Activated naive CD4-positive, alpha-beta T cell treated with anti-CD3 and anti-CD28 coated beads, Interleukin-2, amount 50 U/mL, for 24 hours (primary cell): ENCODE measurements at regions not wholly inside any gene's neighbourhood (a gene's known extent, or its start where the extent isn't known, plus 50 kb on each side); places are given as distances from the start of the nearest gene placed in this dataset.

Experiments used
- H3K27ac Mint-ChIP-seq: one replicate; pipeline ENCODE4 v1.8.0; 2021; ENCODE audit warnings: mild to moderate bottlenecking, mixed read lengths
- H3K27me3 Mint-ChIP-seq: one replicate; pipeline ENCODE4 v1.8.0; 2021; ENCODE audit warnings: mixed read lengths
- H3K36me3 Mint-ChIP-seq: one replicate; pipeline ENCODE4 v1.8.0; 2021; ENCODE audit warnings: mixed read lengths
- H3K4me1 Mint-ChIP-seq: one replicate; pipeline ENCODE4 v1.8.0; 2021; ENCODE audit warnings: mixed read lengths
- H3K4me3 Mint-ChIP-seq: one replicate; pipeline ENCODE4 v1.8.0; 2021; ENCODE audit warnings: mild to moderate bottlenecking, mixed read lengths
- H3K9me3 Mint-ChIP-seq: one replicate; pipeline ENCODE4 v1.8.0; 2021; ENCODE audit warnings: mixed read lengths

DNA sequence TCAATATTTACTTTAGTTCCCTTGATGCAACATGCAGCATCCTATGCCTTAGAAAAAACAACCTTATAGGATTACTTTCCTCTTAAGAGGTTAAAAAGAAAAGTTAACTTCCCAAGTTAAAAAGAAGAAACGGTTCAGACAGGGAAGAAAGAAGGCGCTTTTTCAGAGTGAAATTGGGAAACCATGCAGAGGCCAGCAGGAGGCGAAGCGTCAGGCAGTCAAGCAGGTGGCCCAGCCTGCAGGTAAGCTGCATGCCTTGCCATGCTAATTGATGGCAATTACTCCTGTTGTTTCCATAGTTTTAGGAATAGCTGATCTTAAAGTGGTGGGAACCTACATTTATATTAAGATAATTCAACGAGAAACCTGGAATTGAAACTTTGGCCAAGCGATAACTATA lies 302.6 kb upstream of the SP4 start:
- no peaks in the 10 kb centered on the region for H3K36me3 Mint-ChIP-seq
- no peaks in the 10 kb centered on the region for H3K4me1 Mint-ChIP-seq
- no peaks in the 10 kb centered on the region for H3K9me3 Mint-ChIP-seq

DNA sequence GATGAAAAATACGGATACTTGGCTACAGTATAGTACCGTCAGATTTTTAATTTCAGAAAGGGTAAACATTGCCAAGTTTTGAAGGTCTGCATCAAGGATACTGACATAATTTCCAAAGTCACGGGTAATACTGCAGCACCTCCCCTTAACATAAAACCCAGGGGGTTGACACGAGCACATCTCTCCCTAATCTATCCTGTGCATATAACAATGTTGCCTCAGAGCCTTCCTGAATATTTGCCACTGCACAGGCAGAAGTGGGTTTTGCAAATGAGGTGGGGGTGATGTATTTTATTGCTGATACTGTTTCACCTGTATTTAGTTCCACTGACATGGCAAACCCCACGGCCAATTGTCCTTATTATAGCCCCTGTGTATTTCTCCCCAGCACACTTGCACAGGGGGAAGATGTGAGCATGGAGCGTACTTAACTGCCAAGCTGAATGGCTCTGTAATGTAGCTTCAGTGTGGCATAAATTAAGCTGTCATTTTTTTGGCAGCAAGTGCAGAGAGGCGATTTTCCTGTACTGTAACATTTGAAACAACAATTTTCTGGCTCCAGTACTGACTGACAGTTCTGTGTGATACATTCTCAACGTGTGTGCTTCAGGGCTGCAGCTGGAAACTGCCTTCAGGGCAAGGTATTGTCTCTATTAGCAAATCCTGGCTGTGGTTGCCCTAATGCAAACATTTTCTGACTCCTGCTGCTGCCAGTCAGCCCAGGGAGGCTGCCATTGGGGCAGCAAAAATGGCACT lies 299.6 kb upstream of the SP4 start:
- Mint-ChIP-seq H3K4me3 (no peak overlapping the region), H3K9me3 (no peaks in the 10 kb centered on the region), H3K27ac (no peak overlapping the region), H3K4me1 (no peaks in the 10 kb centered on the region), H3K27me3 (peaks cover 12% of the 10 kb centered on the region), H3K36me3 (no peaks in the 10 kb centered on the region)

More for the DNA sequence above, 302.6 kb upstream of the SP4 start:
- Mint-ChIP-seq H3K27ac (no peak overlapping the region), H3K27me3 (peaks cover 5% of the 10 kb centered on the region), H3K4me3 (no peak overlapping the region)

DNA sequence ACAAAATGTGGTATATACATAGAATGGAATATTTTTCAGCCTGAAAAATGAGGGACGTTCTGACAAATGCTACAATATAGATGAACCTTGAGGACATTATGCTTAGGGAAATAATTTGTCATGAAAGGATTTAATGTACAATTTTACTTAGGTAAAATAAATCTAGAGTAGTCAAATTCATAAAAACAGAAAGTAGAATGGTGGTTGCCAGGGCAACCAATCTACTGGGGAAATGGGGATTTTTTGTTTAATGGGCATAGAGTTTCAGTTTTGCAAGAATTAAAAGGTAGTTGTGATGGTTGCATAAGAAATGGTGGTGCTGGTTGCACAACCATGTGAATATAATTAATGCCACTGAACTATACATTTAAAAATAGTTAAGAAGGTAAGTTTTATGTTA lies 296.0 kb upstream of the SP4 start:
- no peak overlapping the region for H3K4me3 Mint-ChIP-seq
- H3K9me3 Mint-ChIP-seq: peaks cover 10% of the 10 kb centered on the region
- no peak overlapping the region for H3K27ac Mint-ChIP-seq
- peaks cover 11% of the 10 kb centered on the region for H3K27me3 Mint-ChIP-seq
- H3K4me1 Mint-ChIP-seq: no peaks in the 10 kb centered on the region
- H3K36me3 Mint-ChIP-seq: no peaks in the 10 kb centered on the region

DNA sequence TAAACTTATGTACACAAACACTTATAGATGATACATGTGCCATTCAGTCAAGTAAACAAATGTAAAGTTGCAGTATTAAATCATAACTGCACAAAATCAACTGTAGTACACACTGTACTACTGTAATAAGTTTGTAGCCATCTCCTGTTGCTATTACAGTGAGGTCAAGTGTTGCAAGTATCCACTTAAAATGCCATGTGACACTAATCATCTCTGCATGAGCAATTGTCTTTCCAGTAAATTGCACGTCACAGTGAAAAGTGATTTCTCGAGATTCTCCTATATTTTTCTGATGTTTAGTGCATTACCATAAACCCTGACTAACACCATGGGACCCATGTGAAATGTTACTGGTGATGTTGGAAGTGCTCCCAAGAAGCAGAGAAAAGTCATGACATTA lies 293.3 kb upstream of the SP4 start:
- no peak overlapping the region for H3K4me3 Mint-ChIP-seq
- no peaks in the 10 kb centered on the region for H3K4me1 Mint-ChIP-seq

DNA sequence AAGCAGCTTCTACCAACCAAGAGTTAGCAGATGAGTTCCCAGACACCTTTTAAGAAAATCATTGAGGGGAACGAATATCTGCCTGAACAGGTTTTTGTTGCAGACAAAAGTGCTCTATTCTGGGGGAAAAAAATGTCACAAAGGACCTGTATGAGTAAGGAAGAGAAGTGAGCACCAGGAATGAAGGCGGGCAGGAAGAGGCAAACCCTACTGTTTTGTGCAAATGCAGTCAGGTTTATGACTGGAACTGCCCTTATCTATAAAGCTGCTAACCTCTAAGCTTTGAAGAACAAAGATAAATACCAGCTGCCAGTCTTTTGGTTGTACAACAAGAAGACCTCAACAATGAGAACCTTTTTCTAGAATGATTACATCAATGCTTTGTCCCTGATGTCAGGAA lies 292.4 kb upstream of the SP4 start:
- H3K9me3 Mint-ChIP-seq: peaks cover 10% of the 10 kb centered on the region
- H3K4me3 Mint-ChIP-seq: no peak overlapping the region

More for the DNA sequence above, 293.3 kb upstream of the SP4 start:
- no peaks in the 10 kb centered on the region for H3K36me3 Mint-ChIP-seq
- no peak overlapping the region for H3K27ac Mint-ChIP-seq
- peaks cover 9% of the 10 kb centered on the region for H3K27me3 Mint-ChIP-seq
- H3K9me3 Mint-ChIP-seq: peaks cover 10% of the 10 kb centered on the region

DNA sequence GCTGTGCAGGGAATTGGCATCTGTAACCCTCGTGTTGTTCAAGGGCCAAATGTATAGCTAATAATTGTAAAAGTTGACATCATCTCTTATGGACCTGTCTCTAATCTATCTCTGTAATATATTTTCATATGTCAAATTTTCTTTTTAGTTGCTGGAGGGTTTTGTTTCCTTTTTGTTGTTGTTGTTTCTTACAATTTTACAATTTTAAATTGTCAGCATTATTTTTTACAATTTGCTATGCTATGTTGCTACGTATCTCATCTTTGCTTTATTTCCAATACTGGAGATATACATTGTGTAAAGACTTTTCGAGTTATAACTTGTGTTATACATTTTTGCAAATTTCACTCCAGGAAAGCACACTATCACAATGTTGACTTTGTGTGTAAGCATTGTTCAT lies 290.2 kb upstream of the SP4 start:
- Mint-ChIP-seq H3K27me3 (no peaks in the 10 kb centered on the region), H3K27ac (no peak overlapping the region), H3K9me3 (peaks cover 10% of the 10 kb centered on the region), H3K36me3 (no peaks in the 10 kb centered on the region), H3K4me3 (no peak overlapping the region), H3K4me1 (no peaks in the 10 kb centered on the region)

More for the DNA sequence above, 292.4 kb upstream of the SP4 start:
- Mint-ChIP-seq H3K36me3 (no peaks in the 10 kb centered on the region), H3K27me3 (peaks cover 8% of the 10 kb centered on the region), H3K4me1 (no peaks in the 10 kb centered on the region), H3K27ac (no peak overlapping the region)

DNA sequence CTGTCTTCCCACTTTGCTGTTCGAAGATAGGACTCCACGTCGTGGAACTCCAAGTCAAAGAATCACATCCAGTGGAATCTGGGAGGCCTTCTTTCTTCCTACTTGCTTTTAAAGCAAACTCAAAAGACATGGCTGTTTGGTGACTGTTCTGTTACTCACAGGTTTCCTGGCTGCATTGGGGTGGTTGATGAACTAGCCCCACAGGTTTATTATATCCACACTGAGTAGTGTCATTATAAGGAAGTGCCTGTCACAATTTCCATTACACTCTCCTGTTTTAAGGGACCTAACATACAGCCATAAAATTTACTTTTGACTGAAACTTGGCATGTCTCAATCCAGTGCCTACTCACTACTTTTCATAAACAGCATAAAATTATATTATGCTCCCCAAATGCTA lies 287.3 kb upstream of the SP4 start:
- Mint-ChIP-seq H3K27me3 (no peaks in the 10 kb centered on the region), H3K4me3 (no peak overlapping the region), H3K27ac (no peak overlapping the region), H3K4me1 (no peaks in the 10 kb centered on the region), H3K9me3 (peaks cover 5% of the 10 kb centered on the region), H3K36me3 (no peaks in the 10 kb centered on the region)

DNA sequence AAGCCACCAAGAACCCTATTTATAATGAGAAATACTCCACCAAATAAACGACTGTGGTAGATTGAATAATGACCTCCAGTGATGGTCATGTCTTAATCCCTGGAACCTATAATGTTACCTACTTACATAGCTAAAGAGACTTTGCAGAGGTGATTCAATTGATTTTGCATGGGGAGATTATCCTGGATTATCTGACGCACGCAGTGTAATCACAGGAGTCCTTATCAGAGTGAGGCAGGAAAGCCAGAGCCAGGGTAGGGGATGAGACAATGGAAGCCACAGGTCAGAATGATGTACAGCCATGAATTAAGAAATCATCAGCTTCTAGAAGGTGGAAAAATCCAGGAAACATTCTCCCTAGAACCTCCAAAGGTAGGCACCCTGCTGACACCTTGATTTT lies 286.4 kb upstream of the SP4 start:
- Mint-ChIP-seq H3K9me3 (no peaks in the 10 kb centered on the region), H3K27me3 (peaks cover 3% of the 10 kb centered on the region), H3K4me3 (no peak overlapping the region), H3K27ac (no peak overlapping the region), H3K4me1 (no peaks in the 10 kb centered on the region), H3K36me3 (no peaks in the 10 kb centered on the region)

DNA sequence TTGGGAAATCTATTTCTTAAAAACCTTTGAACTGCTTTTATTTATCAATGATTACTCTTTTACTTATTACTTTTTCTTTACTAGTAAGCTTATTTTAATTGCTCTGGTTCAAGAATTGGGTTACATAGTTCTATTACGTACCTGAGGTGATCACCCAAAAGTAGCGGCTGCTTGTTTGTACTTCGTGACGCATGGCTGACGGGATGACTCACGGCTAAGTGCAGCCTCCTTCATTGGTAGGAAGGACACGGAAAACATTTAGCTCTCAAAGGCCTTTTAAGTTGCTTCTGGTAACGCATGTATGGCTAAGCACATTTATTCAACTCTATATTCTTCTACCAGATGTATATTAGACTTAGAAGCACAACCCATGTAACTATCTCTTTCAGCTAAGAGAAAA lies 285.8 kb upstream of the SP4 start:
- Mint-ChIP-seq H3K9me3 (no peaks in the 10 kb centered on the region), H3K27me3 (peaks cover 3% of the 10 kb centered on the region), H3K4me1 (no peaks in the 10 kb centered on the region), H3K36me3 (no peaks in the 10 kb centered on the region), H3K27ac (no peak overlapping the region), H3K4me3 (no peak overlapping the region)

DNA sequence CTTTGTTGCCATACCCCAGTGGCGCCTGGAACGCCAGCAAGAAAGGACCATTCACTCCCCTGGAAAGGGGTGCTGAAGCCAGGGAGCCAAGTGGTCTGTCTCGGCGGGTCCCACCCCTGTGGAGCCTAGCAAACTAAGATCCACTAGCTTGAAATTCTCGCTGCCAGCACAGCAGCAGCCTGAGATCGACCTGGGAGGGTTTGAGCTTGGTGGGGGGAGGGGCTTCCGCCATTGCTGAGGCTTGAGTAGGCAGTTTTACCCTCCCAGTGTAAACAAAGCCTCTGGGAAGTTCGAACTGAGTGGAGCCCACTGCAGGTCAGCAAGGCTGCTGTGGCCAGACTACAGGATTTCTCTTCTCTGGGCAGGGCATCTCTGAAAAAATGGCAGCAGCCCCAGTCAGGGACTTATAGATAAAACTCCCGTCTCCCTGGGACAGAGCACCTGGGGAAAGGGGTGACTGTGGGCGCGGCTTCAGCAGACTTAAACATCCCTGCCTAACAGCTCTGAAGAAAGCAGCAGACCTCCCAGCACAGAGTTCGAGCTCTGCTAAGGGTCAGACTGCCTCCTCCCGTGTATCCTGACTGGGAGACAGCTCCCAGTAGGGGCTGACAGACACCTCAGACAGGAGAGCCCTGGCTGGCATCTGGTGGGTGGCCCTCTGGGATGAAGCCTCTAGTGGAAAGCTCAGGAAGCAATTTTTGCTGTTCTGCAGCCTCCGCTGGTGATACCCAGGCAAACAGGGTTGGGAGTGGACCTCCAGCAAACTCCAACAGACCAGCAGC lies 281.1 kb upstream of the SP4 start:
- peaks cover 3% of the 10 kb centered on the region for H3K27me3 Mint-ChIP-seq
- H3K9me3 Mint-ChIP-seq: no peaks in the 10 kb centered on the region
- no peak overlapping the region for H3K27ac Mint-ChIP-seq
- H3K4me1 Mint-ChIP-seq: no peaks in the 10 kb centered on the region
- H3K36me3 Mint-ChIP-seq: no peaks in the 10 kb centered on the region
- no peak overlapping the region for H3K4me3 Mint-ChIP-seq

DNA sequence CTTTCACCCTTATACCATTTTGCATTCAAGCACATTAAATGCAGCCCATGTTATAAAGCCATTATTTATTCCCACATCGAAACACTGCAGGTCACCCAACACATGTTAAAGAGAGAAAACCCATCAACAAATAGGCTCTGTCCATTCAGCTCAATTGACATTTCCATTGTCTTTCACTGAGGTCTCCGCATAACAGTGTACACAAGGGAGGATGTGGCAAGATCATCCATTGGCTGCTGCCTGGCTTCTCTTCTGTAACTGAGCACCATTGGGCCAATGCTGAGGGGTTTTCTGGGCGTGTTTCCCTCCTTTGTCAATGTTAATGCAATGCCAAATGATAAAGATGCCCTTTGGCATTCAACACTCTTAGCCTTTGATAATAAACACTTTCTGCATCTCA lies 278.1 kb upstream of the SP4 start:
- H3K4me1 Mint-ChIP-seq: no peaks in the 10 kb centered on the region
- no peaks in the 10 kb centered on the region for H3K9me3 Mint-ChIP-seq
- peaks cover 4% of the 10 kb centered on the region for H3K27me3 Mint-ChIP-seq
- no peaks in the 10 kb centered on the region for H3K36me3 Mint-ChIP-seq
- no peak overlapping the region for H3K27ac Mint-ChIP-seq
- no peak overlapping the region for H3K4me3 Mint-ChIP-seq

DNA sequence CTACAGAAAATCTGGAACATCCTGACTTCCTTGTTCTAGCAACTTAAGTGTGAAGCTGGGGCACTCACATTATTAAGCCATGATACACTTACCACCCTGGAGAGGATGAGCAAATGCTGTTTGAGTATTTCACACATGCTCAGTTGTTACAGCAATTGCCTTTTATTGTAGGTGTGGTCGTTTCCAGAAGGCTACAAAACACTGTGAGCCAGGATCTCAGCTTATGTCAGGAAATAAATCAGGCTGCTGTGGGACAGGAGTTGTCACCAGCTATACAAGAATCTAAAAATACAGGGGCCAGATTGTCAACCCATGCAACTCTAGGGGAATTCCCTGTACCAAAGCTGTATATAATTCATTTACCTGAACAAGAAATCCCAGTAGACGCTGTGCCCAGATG lies 273.3 kb upstream of the SP4 start:
- H3K27ac Mint-ChIP-seq: no peak overlapping the region
- no peak overlapping the region for H3K4me3 Mint-ChIP-seq
- no peaks in the 10 kb centered on the region for H3K36me3 Mint-ChIP-seq
- no peaks in the 10 kb centered on the region for H3K4me1 Mint-ChIP-seq
- no peaks in the 10 kb centered on the region for H3K9me3 Mint-ChIP-seq
- peaks cover 4% of the 10 kb centered on the region for H3K27me3 Mint-ChIP-seq

DNA sequence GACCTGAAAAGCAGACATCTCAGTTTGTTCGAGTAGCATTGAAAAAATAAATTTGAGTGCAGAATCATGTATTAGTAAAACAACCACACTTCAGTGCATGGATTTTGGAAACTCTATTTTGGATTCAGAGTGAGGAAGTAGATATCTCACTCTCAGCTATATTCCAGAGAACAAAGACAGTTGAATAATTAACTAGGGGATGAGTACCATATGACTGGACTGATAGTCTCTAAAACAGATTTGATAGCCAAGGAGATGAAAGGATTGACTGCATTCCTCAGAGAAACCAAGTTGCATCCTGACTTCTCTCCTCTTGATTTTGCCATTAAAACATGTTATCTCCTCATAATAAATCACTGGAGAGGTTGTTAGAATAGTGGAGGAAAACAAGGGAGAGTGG lies 268.4 kb upstream of the SP4 start:
- no peak overlapping the region for H3K4me3 Mint-ChIP-seq
- H3K36me3 Mint-ChIP-seq: no peaks in the 10 kb centered on the region
- no peak overlapping the region for H3K27ac Mint-ChIP-seq
- H3K9me3 Mint-ChIP-seq: peaks cover 2% of the 10 kb centered on the region
- H3K4me1 Mint-ChIP-seq: no peaks in the 10 kb centered on the region
- peaks cover 2% of the 10 kb centered on the region for H3K27me3 Mint-ChIP-seq

DNA sequence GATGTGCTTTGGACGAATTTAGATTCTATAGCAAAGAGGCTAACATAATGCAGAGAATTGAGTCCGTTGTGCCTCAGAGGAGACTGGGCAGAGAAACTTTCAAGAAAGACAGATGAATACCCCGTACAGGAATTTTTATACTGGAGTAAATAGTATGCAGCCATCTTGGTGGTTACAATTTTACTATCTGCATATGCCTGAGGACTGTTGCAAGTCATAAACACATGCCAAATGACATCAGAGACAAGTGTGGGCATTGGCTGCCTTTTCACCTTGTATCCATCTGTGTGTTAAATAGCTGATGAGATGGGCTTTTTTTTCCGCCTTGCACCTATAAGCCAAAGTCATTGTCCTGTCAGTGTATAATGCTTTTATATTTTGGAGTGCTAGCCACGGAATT lies 267.5 kb upstream of the SP4 start:
- H3K9me3 Mint-ChIP-seq: peaks cover 5% of the 10 kb centered on the region
- no peak overlapping the region for H3K4me3 Mint-ChIP-seq
- H3K27me3 Mint-ChIP-seq: peaks cover 6% of the 10 kb centered on the region
- H3K4me1 Mint-ChIP-seq: no peaks in the 10 kb centered on the region
- no peak overlapping the region for H3K27ac Mint-ChIP-seq
- H3K36me3 Mint-ChIP-seq: peaks cover 2% of the 10 kb centered on the region

DNA sequence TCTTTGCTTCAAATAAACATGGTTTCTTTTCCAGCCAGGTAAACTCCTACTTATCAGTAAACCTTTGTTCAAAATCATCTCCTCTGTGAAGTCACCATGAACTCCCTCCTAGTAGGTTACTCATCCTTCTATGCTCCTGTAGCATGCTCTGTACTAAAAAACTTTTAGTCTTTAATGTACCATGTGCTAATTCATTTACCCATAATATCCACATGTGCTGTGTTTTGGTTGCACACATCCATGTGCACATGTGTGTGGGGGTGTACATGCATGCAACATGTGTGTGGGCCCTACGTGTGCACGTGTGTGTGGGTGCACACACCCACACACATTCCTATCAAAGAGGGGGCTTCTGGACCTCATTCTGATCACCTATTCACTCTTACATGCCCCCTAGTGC lies 259.9 kb upstream of the SP4 start:
- Mint-ChIP-seq H3K4me1 (no peaks in the 10 kb centered on the region), H3K36me3 (peaks cover 2% of the 10 kb centered on the region), H3K9me3 (peaks cover 5% of the 10 kb centered on the region), H3K27me3 (peaks cover 32% of the 10 kb centered on the region), H3K27ac (no peak overlapping the region), H3K4me3 (no peak overlapping the region)
